GM23338 (cell line): ENCODE measurements at regions not wholly inside any gene's neighbourhood (a gene's known extent, or its start where the extent isn't known, plus 50 kb on each side); places are given as distances from the start of the nearest gene placed in this dataset.

ENCODE experiments used
- ATAC-seq: fragments of 200-7000 bp; cut with Tn5 transposase; 3 replicates; pipeline ENCODE4 v1.9.1; 2020
- DNase-seq: peaks from one replicate; pipeline ENCODE4 v3.0.0-alpha.2; 2015; ENCODE audit warnings: low spot score
- H2AFZ ChIP-seq: fragments of 200-600 bp; sonication (generic); 2 replicates; pipeline ENCODE4 v1.8.0; 2016; ENCODE audit warnings: antibody characterized with exemption, mild to moderate bottlenecking, moderate library complexity
- H3F3A ChIP-seq: fragments of 200-600 bp; sonication (generic); replicated peaks from 2 replicates; pipeline ENCODE4 v1.8.0; 2017; ENCODE audit warnings: antibody characterized with exemption, mixed run types, low read depth
- H3K27ac ChIP-seq: fragments of 200-600 bp; sonication (generic); 2 replicates; pipeline ENCODE4 v1.6.1; 2016; ENCODE audit warnings: low read depth
- H3K27me3 ChIP-seq: fragments of 200-600 bp; sonication (generic); 2 replicates; pipeline ENCODE4 v1.8.0; 2016; ENCODE audit warnings: mild to moderate bottlenecking, mixed run types, moderate library complexity; ENCODE audit not compliant: insufficient read depth
- H3K36me3 ChIP-seq: fragments of 200-600 bp; sonication (generic); 2 replicates; pipeline ENCODE4 v1.8.0; 2016; ENCODE audit warnings: mild to moderate bottlenecking; ENCODE audit not compliant: insufficient read depth
- H3K4me1 ChIP-seq: fragments of 200-600 bp; sonication (generic); 2 replicates; pipeline ENCODE4 v1.8.0; 2016; ENCODE audit warnings: mild to moderate bottlenecking, moderate library complexity; ENCODE audit not compliant: insufficient read depth
- H3K4me2 ChIP-seq: fragments of 200-600 bp; sonication (generic); 2 replicates; pipeline ENCODE4 v1.7.1; 2017; ENCODE audit warnings: mixed run types
- H3K4me3 ChIP-seq: fragments of 200-600 bp; sonication (generic); 2 replicates; pipeline ENCODE4 v1.6.1; 2016; ENCODE audit warnings: mixed run types
- H3K79me2 ChIP-seq: fragments of 200-600 bp; sonication (generic); replicated peaks from 2 replicates; pipeline ENCODE4 v1.8.0; 2017; ENCODE audit warnings: mild to moderate bottlenecking; ENCODE audit not compliant: insufficient read depth
- H3K9me2 ChIP-seq: fragments of 200-600 bp; sonication (generic); 2 replicates; pipeline ENCODE4 v1.8.0; 2017; ENCODE audit not compliant: insufficient read depth
- H4K20me1 ChIP-seq: fragments of 200-600 bp; sonication (generic); replicated peaks from 2 replicates; pipeline ENCODE4 v1.8.0; 2017; ENCODE audit warnings: mild to moderate bottlenecking; ENCODE audit not compliant: insufficient read depth
- H3K27ac Mint-ChIP-seq: 2 replicates; pipeline ENCODE4 v1.8.0; 2020; ENCODE audit warnings: inconsistent platforms, mild to moderate bottlenecking, moderate library complexity, mixed read lengths
- H3K27me3 Mint-ChIP-seq: 3 replicates; pipeline ENCODE4 v1.8.0; 2022; ENCODE audit warnings: low read depth, mild to moderate bottlenecking, moderate library complexity, mixed read lengths, inconsistent platforms; ENCODE audit not compliant: insufficient read depth, poor library complexity
- H3K36me3 Mint-ChIP-seq: 3 replicates; pipeline ENCODE4 v1.8.0; 2021; ENCODE audit warnings: low read depth, mild to moderate bottlenecking, inconsistent platforms, moderate library complexity, mixed read lengths
- H3K4me1 Mint-ChIP-seq: 3 replicates; pipeline ENCODE4 v1.8.0; 2020; ENCODE audit warnings: mild to moderate bottlenecking, inconsistent platforms, mixed read lengths
- H3K4me3 Mint-ChIP-seq: 3 replicates; pipeline ENCODE4 v1.8.0; 2021; ENCODE audit warnings: moderate library complexity, mild to moderate bottlenecking, inconsistent platforms, mixed read lengths
- H3K9me3 Mint-ChIP-seq: 3 replicates; pipeline ENCODE4 v1.8.0; 2020; ENCODE audit warnings: moderate library complexity, mild to moderate bottlenecking, inconsistent platforms, mixed read lengths
- CREB1 ChIP-seq: fragments of 250-450 bp; sonication (Bioruptor Pico); IDR thresholded peaks from 2 replicates; pipeline ENCODE4 v1.5.0; 2020; ENCODE audit warnings: low read depth, mild to moderate bottlenecking, moderate library complexity
- CTCF ChIP-seq, 2 experiments: fragments of 200-600 bp in 1 of 2; sonication (generic) in 1 of 2; conservative IDR thresholded peaks; 2 replicates each; pipeline versions ENCODE4 v1.5.1 to v1.6.1; 2016 to 2017; ENCODE audit warnings: antibody characterized with exemption in 2 of 2, low read depth in 2 of 2, mild to moderate bottlenecking in 2 of 2, moderate library complexity in 1 of 2
- ETS1 ChIP-seq: IDR thresholded peaks from 2 replicates; pipeline ENCODE4 v1.6.1; 2016; ENCODE audit warnings: antibody characterized with exemption
- EZH2 ChIP-seq: fragments of 200-600 bp; sonication (generic); IDR thresholded peaks from one replicate; pipeline ENCODE4 v1.8.0; 2017; ENCODE audit warnings: antibody characterized with exemption, mild to moderate bottlenecking, low read depth; ENCODE audit not compliant: unreplicated experiment
- EZH2phosphoT487 ChIP-seq: fragments of 200-600 bp; sonication (generic); IDR thresholded peaks from one replicate; pipeline ENCODE4 v1.8.1; 2018; ENCODE audit warnings: antibody characterized with exemption; ENCODE audit not compliant: unreplicated experiment
- JUNB ChIP-seq: IDR thresholded peaks from one replicate; pipeline ENCODE4 v1.6.1; 2016; ENCODE audit warnings: antibody characterized with exemption; ENCODE audit not compliant: unreplicated experiment
- NANOG ChIP-seq: IDR thresholded peaks from 2 replicates; pipeline ENCODE4 v1.6.1; 2016; ENCODE audit warnings: antibody characterized with exemption, borderline replicate concordance
- POLR2AphosphoS5 ChIP-seq: IDR thresholded peaks from 2 replicates; pipeline ENCODE4 v1.6.1; 2016; ENCODE audit warnings: antibody characterized with exemption, low read depth
- REST ChIP-seq: IDR thresholded peaks from one replicate; pipeline ENCODE4 v1.6.1; 2018; ENCODE audit warnings: antibody characterized with exemption; ENCODE audit not compliant: unreplicated experiment
- STAT1 ChIP-seq: IDR thresholded peaks from one replicate; pipeline ENCODE4 v1.6.1; 2016; ENCODE audit warnings: antibody characterized with exemption; ENCODE audit not compliant: unreplicated experiment
- ZNF114 ChIP-seq: fragments of 250-450 bp; sonication (Bioruptor Pico); IDR thresholded peaks from 2 replicates; pipeline ENCODE4 v1.5.0; 2020; ENCODE audit warnings: mild to moderate bottlenecking, moderate library complexity
- ZNF331 ChIP-seq: fragments of 250-450 bp; sonication (Bioruptor Pico); IDR thresholded peaks from 2 replicates; pipeline ENCODE4 v1.5.0; 2020; ENCODE audit warnings: low read depth, mild to moderate bottlenecking, moderate library complexity
- ZNF462 ChIP-seq: fragments of 250-450 bp; sonication (Bioruptor Pico); IDR thresholded peaks from 2 replicates; pipeline ENCODE4 v1.5.0; 2020; ENCODE audit warnings: mild to moderate bottlenecking, moderate library complexity

GRCh38 chr12:105759149-105759548 is 379.6 kb downstream of the NUAK1 start:
- ATAC-seq, result no peak
- no peaks in the 10 kb centered on the region; the same call in 2 of the 3 replicates for H3K9me3 Mint-ChIP-seq

More at GRCh38 chr12:105759149-105759548, 379.6 kb downstream of the NUAK1 start:
- H3K4me3 Mint-ChIP-seq, result no peak overlapping the region
- Histone ChIP-seq H3F3A (no peaks in the 10 kb centered on the region), H3K4me1 (0 out of 2 replicates have a peak, but pooled peaks cover 5% of the 10 kb centered on the region), H3K27me3 (no peaks in the 10 kb centered on the region), H4K20me1 (no peaks in the 10 kb centered on the region), H3K79me2 (no peaks in the 10 kb centered on the region), H3K4me2 (no peak overlapping the region), H3K4me3 (no peak overlapping the region), H3K36me3 (no peaks in the 10 kb centered on the region), H3K27ac (no peak overlapping the region), H3K9me2 (peaks cover 18% of the 10 kb centered on the region), H2AFZ (no peak overlapping the region)
- TF ChIP-seq EZH2phosphoT487 (no peak), REST (no peak), CTCF (conservative IDR thresholded peaks at IDR 0.05; ENCODE audit: low read depth in 2 of 2) (no peak; a peak in 1 of 4 replicates), JUNB (no peak), ZNF331 (CRISPR knock-in tag) (no peak), POLR2AphosphoS5 (no peak), ETS1 (no peak), CREB1 (CRISPR knock-in tag) (no peak), EZH2 (no peak), NANOG (no peak), STAT1 (no peak), ZNF462 (CRISPR knock-in tag) (no peak), ZNF114 (CRISPR knock-in tag) (no peak)
- peaks cover 2% of the 10 kb centered on the region for H3K27me3 Mint-ChIP-seq
- DNase-seq, result no peak
- H3K36me3 Mint-ChIP-seq, result no peaks in the 10 kb centered on the region
- H3K27ac Mint-ChIP-seq, result no peak overlapping the region
- no peaks in the 10 kb centered on the region for H3K4me1 Mint-ChIP-seq
